NCI-H2196 (cell line): ENCODE measurements at regions not wholly inside any gene's neighbourhood (a gene's known extent, or its start where the extent isn't known, plus 50 kb on each side); places are given as distances from the start of the nearest gene placed in this dataset.
"Not testable (repeated sequence)": the region's sequence is repeated elsewhere in the genome, so short reads cannot be mapped to it uniquely, and the experiment has no call there.

ENCODE experiments used
- DNase-seq: peaks from one replicate; lab custom pipeline; 2025; ENCODE audit not compliant: unreplicated experiment; lab: John Stamatoyannopoulos, UW

- DNase-seq = no peak
Observed at GRCh38 chr18:41071826-41072225, 883.2 kb upstream of the PIK3C3 start.

GRCh38 chr18:41069167-41069566 lies 885.9 kb upstream of the PIK3C3 start:
- DNase-seq = no peak

DNA sequence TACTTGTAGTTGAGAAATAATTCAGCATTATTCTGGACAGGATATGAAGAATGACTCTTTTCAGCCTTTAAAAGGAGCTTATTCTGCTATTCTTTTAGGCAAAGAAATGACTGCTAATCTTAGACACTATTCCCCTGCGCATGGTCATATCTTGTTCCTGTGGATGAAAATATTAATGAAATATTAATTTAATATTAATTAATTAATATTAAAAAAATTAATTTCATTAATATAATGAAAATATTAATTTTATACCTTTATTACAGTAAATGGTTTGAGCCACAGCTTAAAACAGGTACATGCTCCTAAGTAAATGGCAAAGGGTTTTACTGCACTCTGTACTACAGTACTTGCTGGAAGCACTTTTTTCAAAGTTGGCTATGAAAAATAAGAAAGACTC lies 890.1 kb upstream of the PIK3C3 start:
- DNase-seq = no peak

DNA sequence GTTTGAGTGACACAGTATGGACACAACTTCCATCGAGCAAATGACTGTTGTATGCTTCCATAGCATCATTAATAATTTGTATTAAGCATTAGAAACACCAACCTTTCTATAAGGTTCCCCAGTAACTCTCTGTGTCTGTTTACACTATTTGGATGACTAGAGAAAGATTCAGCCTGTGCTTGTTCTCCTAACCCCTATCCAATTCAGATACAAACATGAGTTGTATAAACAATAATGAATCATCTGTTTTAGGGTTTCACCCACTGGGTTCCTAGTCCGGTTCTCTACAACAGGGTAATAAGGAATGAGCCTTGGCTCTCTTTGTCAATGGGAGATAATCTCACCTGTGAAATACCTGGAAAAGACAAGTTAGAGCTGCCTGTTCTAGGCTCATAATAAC lies 894.1 kb upstream of the PIK3C3 start:
- DNase-seq = no peak

DNA sequence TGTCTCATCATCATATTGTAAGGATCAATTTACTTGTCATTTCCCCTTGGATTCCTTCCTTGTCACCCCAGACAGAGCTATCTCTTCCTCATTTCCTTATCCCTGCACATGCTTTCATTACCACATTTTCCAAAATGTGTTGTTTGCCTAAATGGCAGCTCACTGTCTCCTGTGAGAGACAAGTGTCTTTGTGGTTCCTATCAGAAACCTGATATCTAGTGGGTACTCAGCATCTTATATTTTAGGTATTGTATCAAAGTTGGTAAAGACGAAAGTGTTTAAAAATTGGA lies 896.0 kb upstream of the PIK3C3 start:
- no peak for DNase-seq

DNA sequence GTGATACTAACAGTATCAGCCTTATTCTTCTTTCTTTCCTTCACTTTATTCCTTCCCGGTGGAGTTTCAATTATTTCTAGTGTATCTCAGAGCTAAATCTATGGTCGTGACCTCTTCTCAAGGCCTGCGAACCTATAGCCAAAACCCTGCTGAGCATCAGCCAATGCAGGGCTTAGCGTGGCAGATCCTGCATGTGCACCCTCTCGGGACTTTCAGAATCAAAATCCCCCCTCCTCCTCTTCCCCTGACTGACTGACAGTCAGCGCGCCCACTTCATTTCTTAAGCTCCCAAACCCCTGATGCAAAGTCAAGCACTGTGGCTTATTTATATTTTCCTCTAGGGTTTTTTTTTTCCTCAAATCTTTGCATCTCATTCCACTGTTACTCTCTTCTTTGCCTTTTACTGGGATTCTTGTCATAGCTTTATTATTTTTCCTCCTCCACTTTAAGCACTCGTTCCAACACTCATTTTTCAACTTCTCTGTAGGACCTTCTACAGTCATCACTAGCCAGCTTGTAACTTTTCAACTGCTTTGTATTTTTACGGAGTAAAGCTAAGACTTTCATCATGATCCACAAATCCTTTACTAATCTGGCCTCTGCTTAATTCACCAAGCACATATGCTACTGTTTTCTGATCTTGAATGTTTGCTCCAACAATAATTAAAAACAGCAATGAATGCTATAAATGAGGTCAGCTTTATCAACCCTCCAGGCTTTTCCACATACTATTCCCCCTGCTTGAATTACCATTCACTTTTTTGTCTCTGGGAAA lies 896.5 kb upstream of the PIK3C3 start:
- DNase-seq = no peak

DNA sequence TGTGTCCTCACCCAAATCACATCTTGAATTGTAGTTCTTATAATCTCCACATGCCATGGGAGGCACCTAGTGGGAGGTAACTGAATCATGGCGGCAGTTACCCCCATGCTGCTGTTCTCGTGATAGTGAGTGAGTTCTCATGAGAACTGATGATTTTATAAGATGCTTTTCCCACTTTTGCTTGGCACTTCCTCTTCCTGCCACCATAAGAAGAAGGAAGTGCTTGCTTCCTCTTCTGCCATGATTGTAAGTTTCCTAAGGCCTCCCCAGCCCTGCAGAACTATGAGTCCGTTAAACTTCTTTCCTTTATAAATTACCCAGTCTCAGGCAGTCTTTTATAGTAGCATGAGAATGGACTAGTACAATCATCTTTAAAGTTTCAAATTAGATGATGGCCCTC lies 902.4 kb upstream of the PIK3C3 start:
- DNase-seq = no peak

GRCh38 chr18:41046250-41046649 lies 908.8 kb upstream of the PIK3C3 start:
- DNase-seq = not testable (repeated sequence)

DNA sequence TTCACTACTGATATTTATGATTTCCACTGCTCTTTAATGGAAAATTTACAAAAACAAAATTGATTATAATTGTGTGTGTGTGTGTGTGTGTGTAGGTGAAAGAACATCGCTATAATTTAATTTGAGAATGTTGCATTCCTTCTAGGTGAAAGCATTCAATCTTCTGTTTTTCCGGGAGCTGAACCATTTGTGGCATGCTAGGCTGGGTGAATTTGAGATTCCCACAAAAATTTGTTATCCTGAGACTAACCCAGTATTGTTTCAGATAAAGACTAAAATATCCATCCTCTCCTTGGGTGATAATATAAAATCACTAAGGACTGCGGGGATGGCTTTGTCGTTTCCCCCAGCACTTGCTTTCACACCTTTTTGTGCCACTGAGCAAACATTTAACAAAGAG lies 911.2 kb upstream of the PIK3C3 start:
- no peak for DNase-seq

DNA sequence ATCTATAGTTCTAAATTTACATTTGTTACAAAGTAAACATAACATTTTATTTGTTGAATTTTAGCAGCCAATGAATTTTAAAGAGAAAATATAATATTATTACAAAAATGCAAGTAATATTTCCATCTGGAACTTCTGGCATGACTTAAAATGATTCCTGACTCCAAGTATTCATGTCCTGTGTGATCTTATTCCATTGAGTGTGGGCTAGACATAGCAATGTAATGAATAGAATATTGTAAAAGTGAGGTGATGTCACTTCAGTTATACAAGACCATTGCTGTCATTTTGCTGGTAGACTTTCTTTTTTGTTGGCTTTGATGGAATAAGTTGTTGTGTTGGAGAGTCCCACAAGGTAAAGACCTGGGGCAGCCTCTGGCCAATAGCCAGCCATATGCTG lies 912.2 kb upstream of the PIK3C3 start:
- no peak for DNase-seq

DNA sequence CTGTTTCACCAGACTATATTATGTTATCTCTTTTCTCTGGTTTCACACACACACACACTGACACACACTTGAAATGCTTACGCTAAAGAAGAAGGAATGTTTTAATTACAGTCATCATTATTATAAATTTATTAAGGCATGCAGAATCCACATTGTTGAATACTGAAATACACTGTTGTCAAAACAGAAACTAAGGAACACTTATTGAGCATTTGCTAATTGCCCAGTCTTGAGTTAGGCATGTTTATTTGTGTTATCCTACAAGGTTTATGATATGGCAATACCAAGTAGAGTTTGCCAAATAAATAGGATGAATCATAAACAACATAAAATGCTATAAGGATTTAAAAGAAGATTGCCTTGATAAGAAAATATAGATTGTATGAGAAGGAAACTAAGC lies 917.0 kb upstream of the PIK3C3 start:
- DNase-seq = no peak

DNA sequence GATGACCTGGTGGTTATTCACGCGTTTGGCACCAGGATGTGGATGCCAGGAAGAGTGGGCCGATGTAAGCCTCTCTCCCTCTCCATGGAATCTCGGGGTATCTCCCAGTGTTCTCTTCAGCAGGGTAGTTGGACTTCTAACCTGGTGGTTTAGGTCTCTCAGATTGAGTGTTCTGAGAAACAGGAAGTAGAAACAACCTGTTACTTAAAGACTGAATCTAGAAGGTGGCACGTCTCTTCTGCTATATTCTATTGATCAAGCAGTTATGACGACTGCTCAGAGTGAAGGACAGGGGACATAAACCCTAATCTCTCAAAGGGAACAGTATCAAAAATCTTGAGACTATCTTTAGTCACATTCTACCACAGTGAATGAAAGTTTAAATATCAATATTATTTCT lies 918.7 kb upstream of the PIK3C3 start:
- DNase-seq = no peak

DNA sequence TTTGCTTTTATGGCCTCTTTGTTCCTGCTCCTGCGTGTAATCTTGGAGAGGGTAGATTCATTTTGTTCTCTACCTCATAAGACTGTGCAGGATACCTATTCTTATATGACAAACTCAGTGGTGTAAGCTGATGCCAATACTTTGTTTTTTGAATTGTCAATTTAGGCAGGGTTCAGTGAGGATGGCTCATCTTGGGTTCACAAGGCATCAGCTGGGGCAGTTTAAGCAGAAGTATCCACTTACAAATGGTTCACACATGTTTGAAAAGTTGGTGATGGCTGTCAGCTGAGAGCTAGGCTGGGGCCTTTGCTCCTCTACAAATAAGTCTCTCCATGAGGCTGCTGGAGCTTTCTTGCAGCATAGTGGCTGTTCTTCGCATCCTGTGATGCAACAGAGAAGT lies 920.6 kb upstream of the PIK3C3 start:
- DNase-seq = no peak

DNA sequence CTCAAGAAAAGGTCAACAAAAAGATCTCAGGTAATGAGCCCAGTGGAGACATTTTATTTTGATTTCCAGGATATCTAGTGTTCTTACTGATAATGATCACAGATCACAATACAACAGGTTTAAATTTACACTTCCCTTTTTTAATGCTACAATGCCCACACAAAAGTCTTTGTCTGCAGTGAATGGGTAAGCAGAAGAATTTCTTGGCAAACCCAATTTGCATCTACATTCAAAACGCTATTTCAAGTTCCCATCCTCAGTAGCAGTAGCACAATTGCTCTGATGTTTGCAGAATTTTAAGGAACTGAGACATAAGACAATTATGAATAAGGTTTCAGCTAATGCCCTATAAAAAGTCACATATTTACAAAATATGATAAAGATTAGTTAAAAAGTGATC lies 929.4 kb upstream of the PIK3C3 start:
- DNase-seq = no peak

DNA sequence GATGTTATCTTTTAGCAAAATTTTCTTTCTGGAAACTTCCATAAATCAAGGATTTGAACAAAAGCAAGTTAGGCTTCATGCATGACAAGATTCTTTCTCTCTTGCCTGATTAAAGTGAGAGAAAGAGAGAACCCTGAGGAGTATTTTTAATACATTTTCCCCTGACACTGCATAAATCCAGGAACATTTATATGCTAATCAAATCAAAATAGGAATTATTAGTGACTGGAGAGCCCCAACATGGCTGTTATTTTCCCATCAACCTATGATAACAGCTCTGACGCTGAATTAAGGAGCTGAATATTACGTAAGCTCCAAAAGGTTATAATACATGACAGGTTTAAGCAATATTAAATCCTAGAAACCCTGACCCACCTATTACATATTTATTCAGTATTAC lies 930.2 kb upstream of the PIK3C3 start:
- DNase-seq = no peak

DNA sequence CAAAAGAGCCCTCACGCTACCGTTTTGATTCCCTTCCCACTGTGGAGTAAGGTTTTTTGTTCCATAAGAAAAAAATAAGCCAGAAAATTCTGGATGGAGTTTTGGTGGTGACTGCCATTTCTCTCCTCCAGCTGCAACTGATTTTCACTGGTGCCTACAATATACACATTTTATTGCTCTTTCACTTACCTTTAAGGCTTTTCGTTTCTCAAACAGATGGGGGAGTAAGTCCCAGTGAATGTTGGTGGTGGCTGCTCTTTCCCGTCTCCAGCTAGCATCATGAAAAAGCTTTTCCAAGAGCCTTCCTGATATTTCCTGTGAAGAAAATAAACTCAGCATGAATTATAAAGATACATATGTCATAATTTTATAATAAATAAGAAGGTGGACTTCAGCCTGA lies 932.5 kb upstream of the PIK3C3 start:
- DNase-seq = no peak

DNA sequence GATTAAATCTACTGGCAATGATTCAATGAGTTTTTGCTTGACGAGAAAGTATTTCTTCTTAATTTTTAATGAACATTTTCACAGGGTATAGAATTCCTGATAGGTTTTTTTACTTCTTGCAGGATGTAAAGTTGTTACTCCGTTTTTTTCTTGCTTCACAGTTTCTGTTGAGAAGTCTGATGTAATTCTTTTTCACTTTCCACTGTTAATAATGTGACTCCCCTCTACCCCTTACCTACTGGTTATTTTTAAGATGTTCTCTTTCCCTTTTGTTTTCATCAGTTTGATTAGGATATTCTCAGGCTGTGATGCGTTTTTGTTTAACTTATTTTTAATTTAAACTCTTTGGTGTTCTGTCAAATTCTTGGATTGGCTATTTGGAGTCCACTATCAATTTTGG lies 933.9 kb upstream of the PIK3C3 start:
- DNase-seq = no peak

DNA sequence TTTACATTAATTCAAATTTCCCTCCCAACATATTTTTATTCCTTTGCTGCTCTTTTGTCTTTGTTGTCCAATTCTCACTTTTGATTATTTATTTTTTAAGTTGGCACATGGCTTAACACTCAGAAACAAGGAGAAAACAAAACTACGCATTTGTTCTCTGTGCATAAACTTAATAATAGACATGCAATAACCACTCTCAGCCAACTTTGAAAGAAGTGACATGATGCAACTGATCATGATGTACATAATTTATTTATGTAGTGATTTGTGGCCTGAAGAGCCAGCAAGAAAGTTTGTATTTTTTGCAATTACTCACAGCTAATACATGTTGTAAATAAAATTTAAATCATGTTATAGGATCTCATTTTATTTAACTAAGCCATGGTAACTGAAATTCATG lies 942.8 kb upstream of the PIK3C3 start:
- DNase-seq = no peak

- DNase-seq = no peak
Observed at GRCh38 chr18:41009926-41010325, 945.1 kb upstream of the PIK3C3 start.

DNA sequence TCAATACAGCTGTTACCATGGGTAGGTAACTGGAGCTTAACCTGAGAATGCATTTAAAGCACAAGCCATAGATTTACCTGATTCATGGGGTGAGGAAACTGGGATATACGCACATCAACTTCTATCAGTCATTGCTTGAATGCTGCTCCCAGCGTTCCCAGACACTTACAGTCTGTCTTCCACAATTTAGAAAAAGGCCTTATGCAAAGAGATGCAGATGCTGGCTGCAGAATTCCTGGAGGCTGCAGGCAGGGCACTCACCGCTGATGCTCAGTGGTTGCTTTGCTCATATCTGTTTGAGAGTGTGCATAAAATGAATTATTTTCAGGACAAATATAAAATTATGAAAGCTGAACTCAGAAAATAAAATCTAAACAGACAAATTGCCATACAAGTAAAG lies 950.7 kb upstream of the PIK3C3 start:
- DNase-seq = no peak

DNA sequence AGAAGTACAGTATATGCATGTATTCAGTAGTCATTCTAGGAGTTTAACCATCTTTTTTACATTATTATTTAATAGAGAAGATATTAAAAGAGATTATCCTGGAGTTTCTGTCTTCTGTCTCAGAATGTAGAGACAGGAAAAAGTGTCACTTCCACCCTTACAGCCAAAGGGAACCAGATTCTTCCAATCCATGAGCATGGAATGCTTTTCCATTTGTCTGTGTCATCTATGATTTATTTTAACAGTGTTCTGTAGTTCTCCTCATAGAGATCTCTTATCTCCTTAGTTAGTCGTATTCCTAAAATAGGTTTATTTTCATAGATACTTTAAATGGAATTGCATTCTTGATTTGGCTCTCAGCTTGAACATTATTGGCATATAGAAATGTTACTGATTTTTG lies 959.5 kb upstream of the PIK3C3 start:
- no peak for DNase-seq

GRCh38 chr18:40993363-40993762 lies 961.7 kb upstream of the PIK3C3 start:
- DNase-seq = no peak

- DNase-seq = no peak
Observed at GRCh38 chr18:40987581-40987980, 967.5 kb upstream of the PIK3C3 start.

DNA sequence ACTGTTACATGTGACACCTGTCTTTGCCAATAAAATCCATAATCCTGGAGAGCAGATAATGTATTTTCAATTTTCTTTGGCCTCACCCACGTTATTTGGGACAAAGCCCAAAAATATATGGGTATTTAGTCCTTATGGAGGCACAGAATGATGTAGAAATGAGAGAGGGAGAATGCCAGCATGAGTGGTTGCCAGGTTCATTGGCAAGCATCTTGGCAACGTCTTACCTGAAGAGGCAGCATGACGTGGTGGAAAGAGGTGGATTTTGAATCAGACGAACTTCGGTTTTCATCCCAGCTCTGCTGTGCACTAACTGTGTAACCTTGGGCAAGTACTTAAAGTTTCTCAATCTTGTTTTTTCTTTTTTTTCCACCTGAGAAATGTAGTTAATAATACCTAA lies 969.6 kb upstream of the PIK3C3 start:
- no peak for DNase-seq
